Upper lobe of left lung (tissue), 4 donors: ENCODE measurements at regions not wholly inside any gene's neighbourhood (a gene's known extent, or its start where the extent isn't known, plus 50 kb on each side); places are given as distances from the start of the nearest gene placed in this dataset.

Experiments
- EP300 ChIP-seq, 4 donors: sonication (generic); formaldehyde crosslinking; IDR thresholded peaks; one replicate each; pipeline ENCODE4 v1.5.1; 2017; ENCODE audit warnings: antibody characterized with exemption in 4 of 4, control low read depth in 2 of 4
- POLR2A ChIP-seq, 4 donors: fragments of 450-650 bp; IDR thresholded peaks; one replicate each; pipeline ENCODE4 v1.5.1; 2016 to 2017; ENCODE audit warnings: antibody characterized with exemption in 4 of 4, mild to moderate bottlenecking in 2 of 4
- TF ChIP-seq, protein P1 (sequence below), 6 experiments: fragments of 450-650 bp in 4 of 6; fragments of 200-600 bp in 2 of 6; sonication (generic) in 2 of 6; IDR thresholded peaks; one replicate each; pipeline ENCODE4 v1.5.1; 2016 to 2019; ENCODE audit warnings: antibody characterized with exemption in 6 of 6

DNA sequence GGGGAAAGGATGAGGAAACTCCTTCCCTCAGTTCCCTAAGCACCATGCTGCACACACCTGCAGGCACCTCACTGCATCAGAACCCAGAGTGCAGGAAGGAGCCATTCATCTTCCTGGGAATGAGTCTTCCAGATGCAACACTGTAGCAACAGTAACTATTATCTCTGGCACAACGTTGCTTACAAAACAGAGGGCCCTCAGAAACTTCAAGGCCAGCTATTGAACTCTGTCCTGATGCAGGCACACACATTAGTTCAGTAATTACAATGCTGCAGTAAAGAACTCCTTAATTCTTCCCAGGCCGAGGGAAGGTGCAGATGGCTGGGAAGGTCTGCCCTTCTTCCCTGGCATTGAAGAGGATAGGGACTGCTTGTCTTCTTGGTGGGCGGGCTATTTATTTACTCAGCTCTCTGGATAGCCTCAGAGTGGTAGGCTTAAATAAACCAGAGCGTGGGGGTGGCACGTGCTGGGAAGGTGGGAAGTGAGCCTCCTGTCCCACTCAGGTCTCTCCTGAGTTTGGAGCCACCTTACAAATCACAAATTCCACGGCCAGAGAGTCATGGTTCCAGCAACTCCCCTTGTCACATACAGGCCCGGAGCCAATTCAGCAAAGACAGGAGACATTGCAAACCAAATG, 125.1 kb upstream of the JCAD start:
- TF ChIP-seq, protein P1, sequence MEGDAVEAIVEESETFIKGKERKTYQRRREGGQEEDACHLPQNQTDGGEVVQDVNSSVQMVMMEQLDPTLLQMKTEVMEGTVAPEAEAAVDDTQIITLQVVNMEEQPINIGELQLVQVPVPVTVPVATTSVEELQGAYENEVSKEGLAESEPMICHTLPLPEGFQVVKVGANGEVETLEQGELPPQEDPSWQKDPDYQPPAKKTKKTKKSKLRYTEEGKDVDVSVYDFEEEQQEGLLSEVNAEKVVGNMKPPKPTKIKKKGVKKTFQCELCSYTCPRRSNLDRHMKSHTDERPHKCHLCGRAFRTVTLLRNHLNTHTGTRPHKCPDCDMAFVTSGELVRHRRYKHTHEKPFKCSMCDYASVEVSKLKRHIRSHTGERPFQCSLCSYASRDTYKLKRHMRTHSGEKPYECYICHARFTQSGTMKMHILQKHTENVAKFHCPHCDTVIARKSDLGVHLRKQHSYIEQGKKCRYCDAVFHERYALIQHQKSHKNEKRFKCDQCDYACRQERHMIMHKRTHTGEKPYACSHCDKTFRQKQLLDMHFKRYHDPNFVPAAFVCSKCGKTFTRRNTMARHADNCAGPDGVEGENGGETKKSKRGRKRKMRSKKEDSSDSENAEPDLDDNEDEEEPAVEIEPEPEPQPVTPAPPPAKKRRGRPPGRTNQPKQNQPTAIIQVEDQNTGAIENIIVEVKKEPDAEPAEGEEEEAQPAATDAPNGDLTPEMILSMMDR (IDR thresholded peaks at IDR 0.05) = no peak
- TF ChIP-seq POLR2A (IDR thresholded peaks at IDR 0.05) (no peak), EP300 (IDR thresholded peaks at IDR 0.05) (no peak)
